ENCODE measurements at regions not wholly inside any gene's neighbourhood (a gene's known extent, or its start where the extent isn't known, plus 50 kb on each side); places are given as distances from the start of the nearest gene placed in this dataset.

DNA sequence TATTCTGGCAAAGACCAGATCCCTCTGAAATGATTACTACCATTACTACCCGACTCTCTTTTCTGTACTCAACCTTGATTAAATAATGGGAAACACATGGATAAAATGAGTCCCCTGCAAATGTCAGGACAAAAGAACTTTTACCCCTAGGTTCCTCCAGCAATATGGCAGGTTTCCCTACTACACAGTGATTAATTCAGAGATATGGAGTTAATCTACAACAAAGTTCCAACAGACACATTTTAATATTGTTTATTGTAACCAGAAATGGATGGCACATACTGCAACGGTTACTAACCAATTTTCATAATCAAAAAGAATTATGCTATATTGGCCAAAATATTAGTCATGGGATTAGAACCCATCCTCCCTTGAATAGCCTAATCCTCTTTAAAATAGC, 294.8 kb downstream of the ATPSCKMT start:
- no peaks in the 10 kb centered on the region for H3K36me3 ChIP-seq (ENCODE audit: insufficient read depth, low read length)
- no peak overlapping the region for H3K4me3 ChIP-seq (ENCODE audit: low read depth, low read length, poor library complexity, severe bottlenecking)
- intact Hi-C loops (cut with micrococcal nuclease; ENCODE audit: unreplicated experiment) = no loop called here
- H2AFZ ChIP-seq (ENCODE audit: low read length) = no peak overlapping the region
- no peak overlapping the region for H3K4me2 ChIP-seq (ENCODE audit: low read length)
- no peaks in the 10 kb centered on the region for H3K79me2 ChIP-seq (ENCODE audit: insufficient read depth, low read depth, low read length)
- BruUV-seq (replicated peaks) = no TSS peak
- no peaks in the 10 kb centered on the region for H3K9me2 ChIP-seq (ENCODE audit: insufficient read depth, low read length)
- CTCF ChIA-PET (ENCODE audit: unreplicated experiment) = no interaction called here
- no peak overlapping the region for H3K27ac ChIP-seq (ENCODE audit: low read depth, low read length, poor library complexity, severe bottlenecking)
- no peaks in the 10 kb centered on the region for H3K4me1 ChIP-seq (ENCODE audit: insufficient read depth, low read length, poor library complexity, severe bottlenecking)
- TF ChIP-seq, protein P1, sequence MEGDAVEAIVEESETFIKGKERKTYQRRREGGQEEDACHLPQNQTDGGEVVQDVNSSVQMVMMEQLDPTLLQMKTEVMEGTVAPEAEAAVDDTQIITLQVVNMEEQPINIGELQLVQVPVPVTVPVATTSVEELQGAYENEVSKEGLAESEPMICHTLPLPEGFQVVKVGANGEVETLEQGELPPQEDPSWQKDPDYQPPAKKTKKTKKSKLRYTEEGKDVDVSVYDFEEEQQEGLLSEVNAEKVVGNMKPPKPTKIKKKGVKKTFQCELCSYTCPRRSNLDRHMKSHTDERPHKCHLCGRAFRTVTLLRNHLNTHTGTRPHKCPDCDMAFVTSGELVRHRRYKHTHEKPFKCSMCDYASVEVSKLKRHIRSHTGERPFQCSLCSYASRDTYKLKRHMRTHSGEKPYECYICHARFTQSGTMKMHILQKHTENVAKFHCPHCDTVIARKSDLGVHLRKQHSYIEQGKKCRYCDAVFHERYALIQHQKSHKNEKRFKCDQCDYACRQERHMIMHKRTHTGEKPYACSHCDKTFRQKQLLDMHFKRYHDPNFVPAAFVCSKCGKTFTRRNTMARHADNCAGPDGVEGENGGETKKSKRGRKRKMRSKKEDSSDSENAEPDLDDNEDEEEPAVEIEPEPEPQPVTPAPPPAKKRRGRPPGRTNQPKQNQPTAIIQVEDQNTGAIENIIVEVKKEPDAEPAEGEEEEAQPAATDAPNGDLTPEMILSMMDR (conservative IDR thresholded peaks at IDR 0.05; ENCODE audit: low read length) = no peak
- TF ChIP-seq EZH2phosphoT487 (IDR thresholded peaks at IDR 0.05; ENCODE audit: borderline replicate concordance, low read depth, low read length) = no peak
- DNase-seq (ENCODE audit: low spot score) = no peak
- no peaks in the 10 kb centered on the region for H4K20me1 ChIP-seq (ENCODE audit: insufficient read depth, low read length)
- POLR2A ChIA-PET = interaction anchor here (0.7 to 0.8 kb wide), 2 partner anchors 1222 to 1957 kb away, joined by 3 read pairs; no protein-coding TSS in a partner anchor
- H3K9me3 ChIP-seq (ENCODE audit: low read length) = no peaks in the 10 kb centered on the region

DNA sequence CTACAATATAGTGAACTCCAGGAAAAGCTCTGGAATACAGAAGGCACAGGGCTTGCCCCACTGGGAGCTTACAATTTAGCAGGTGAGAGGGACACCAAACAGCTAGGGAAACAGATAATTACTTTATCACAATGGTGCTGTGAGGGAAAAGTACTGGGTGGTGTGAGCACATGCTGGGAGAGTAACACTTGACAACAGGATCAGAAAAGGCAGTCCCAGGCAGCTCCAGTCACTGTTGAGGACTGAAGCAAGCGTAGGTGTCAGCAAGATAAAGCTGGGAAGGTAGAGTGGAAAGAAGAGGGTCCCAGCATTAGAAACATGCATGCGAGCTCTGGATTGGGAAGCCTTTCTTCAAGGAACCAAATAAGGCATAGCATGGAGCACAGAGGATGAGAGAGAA, 296.0 kb downstream of the ATPSCKMT start:
- intact Hi-C loops (cut with micrococcal nuclease; ENCODE audit: unreplicated experiment) = no loop called here
- no peaks in the 10 kb centered on the region for H3K36me3 ChIP-seq (ENCODE audit: insufficient read depth, low read length)
- H2AFZ ChIP-seq (ENCODE audit: low read length) = no peak overlapping the region
- POLR2A ChIA-PET = no interaction called here
- H3K4me1 ChIP-seq (ENCODE audit: insufficient read depth, low read length, poor library complexity, severe bottlenecking) = no peaks in the 10 kb centered on the region
- H3K79me2 ChIP-seq (ENCODE audit: insufficient read depth, low read depth, low read length) = no peaks in the 10 kb centered on the region
- no peak overlapping the region for H3K27ac ChIP-seq (ENCODE audit: low read depth, low read length, poor library complexity, severe bottlenecking)
- no peaks in the 10 kb centered on the region for H3K9me2 ChIP-seq (ENCODE audit: insufficient read depth, low read length)
- no peak overlapping the region for H3K4me3 ChIP-seq (ENCODE audit: low read depth, low read length, poor library complexity, severe bottlenecking)
- no peaks in the 10 kb centered on the region for H3K9me3 ChIP-seq (ENCODE audit: low read length)
- TF ChIP-seq, protein P1 (conservative IDR thresholded peaks at IDR 0.05; ENCODE audit: low read length) = no peak
- no peak for TF ChIP-seq EZH2phosphoT487 (IDR thresholded peaks at IDR 0.05; ENCODE audit: borderline replicate concordance, low read depth, low read length)
- CTCF ChIA-PET (ENCODE audit: unreplicated experiment) = no interaction called here
- H4K20me1 ChIP-seq (ENCODE audit: insufficient read depth, low read length) = no peaks in the 10 kb centered on the region
- no peak for DNase-seq (ENCODE audit: low spot score)
- no peak overlapping the region for H3K4me2 ChIP-seq (ENCODE audit: low read length)
- BruUV-seq (replicated peaks) = no TSS peak

DNA sequence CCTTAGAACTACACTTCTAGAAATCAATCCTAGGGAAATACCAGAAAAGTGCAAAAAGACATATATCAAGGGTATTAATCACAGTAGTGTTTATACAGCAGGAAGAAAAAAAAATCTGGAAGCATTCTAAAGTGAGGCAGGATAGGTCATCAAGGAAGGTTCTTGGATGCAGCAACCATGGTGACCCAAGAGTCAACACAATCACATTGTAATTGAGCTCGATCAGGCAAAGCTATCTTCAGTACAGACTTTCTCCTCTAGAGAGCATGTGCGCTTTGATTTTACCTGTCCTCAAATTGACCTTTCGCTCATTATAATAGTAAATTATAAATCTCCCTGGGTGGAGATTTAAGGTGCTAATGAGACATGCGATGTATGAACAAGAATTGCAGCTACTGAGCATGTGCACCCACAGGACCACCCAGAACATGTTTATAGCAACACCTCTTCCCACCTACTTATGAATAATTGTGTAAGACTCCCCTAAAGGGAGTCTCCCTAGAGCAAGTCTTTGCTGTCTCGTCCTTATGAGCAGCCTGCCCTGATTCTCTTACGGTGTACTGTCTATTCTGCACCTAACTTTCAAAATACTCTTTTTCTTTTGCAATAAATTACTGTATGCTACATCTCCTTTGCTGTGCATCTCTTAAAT, 297.7 kb downstream of the ATPSCKMT start:
- no TSS peak for BruUV-seq (replicated peaks)
- POLR2A ChIA-PET = interaction anchor here (0.6 kb wide), 1 partner anchor 330 kb away, joined by 3 read pairs; no protein-coding TSS in a partner anchor

More for the DNA sequence above, 297.7 kb downstream of the ATPSCKMT start:
- Histone ChIP-seq H3K27ac (ENCODE audit: low read depth, low read length, poor library complexity, severe bottlenecking) (no peak overlapping the region), H2AFZ (ENCODE audit: low read length) (no peak overlapping the region), H3K4me2 (ENCODE audit: low read length) (no peak overlapping the region), H3K9me3 (ENCODE audit: low read length) (no peaks in the 10 kb centered on the region), H3K9me2 (ENCODE audit: insufficient read depth, low read length) (no peaks in the 10 kb centered on the region), H3K79me2 (ENCODE audit: insufficient read depth, low read depth, low read length) (no peaks in the 10 kb centered on the region), H3K4me1 (ENCODE audit: insufficient read depth, low read length, poor library complexity, severe bottlenecking) (no peaks in the 10 kb centered on the region), H4K20me1 (ENCODE audit: insufficient read depth, low read length) (no peaks in the 10 kb centered on the region), H3K4me3 (ENCODE audit: low read depth, low read length, poor library complexity, severe bottlenecking) (no peak overlapping the region), H3K36me3 (ENCODE audit: insufficient read depth, low read length) (no peaks in the 10 kb centered on the region)
- CTCF ChIA-PET (ENCODE audit: unreplicated experiment) = no interaction called here
- intact Hi-C loops (cut with micrococcal nuclease; ENCODE audit: unreplicated experiment) = no loop called here
- TF ChIP-seq, protein P1 (conservative IDR thresholded peaks at IDR 0.05; ENCODE audit: low read length) = no peak
- TF ChIP-seq EZH2phosphoT487 (IDR thresholded peaks at IDR 0.05; ENCODE audit: borderline replicate concordance, low read depth, low read length) = no peak
- no peak for DNase-seq (ENCODE audit: low spot score)
